IMR-90 (cell line): ENCODE measurements at regions not wholly inside any gene's neighbourhood (a gene's known extent, or its start where the extent isn't known, plus 50 kb on each side); places are given as distances from the start of the nearest gene placed in this dataset.

ENCODE experiments used
- CTCF ChIP-seq: conservative IDR thresholded peaks from 2 replicates; pipeline ENCODE4 v1.5.1; 2012; ENCODE audit warnings: mild to moderate bottlenecking, low read depth, low read length, improper control_type of control experiment
- MXI1 ChIP-seq: IDR thresholded peaks from 2 replicates; pipeline ENCODE4 v1.6.1; 2012; ENCODE audit warnings: low read depth, mild to moderate bottlenecking, low read length, moderate library complexity, borderline replicate concordance
- NFE2L2 ChIP-seq: fragments of 150-350 bp; IDR thresholded peaks from 2 replicates; pipeline ENCODE4 v1.6.1; 2016; ENCODE audit warnings: low read depth, mild to moderate bottlenecking, low read length
- POLR2A ChIP-seq: IDR thresholded peaks from 2 replicates; pipeline ENCODE4 v1.6.1; 2012; ENCODE audit warnings: mild to moderate bottlenecking, low read depth, low read length
- RAD21 ChIP-seq: IDR thresholded peaks from 2 replicates; pipeline ENCODE4 v1.6.1; 2012; ENCODE audit warnings: low read length, improper control_type of control experiment
- RCOR1 ChIP-seq: IDR thresholded peaks from 2 replicates; pipeline ENCODE4 v1.6.1; 2012; ENCODE audit warnings: mild to moderate bottlenecking, low read length, improper control_type of control experiment; ENCODE audit not compliant: insufficient replicate concordance
- SMC3 ChIP-seq: fragments of 150-350 bp; IDR thresholded peaks from 2 replicates; pipeline ENCODE4 v1.6.1; 2016; ENCODE audit warnings: low read depth, mild to moderate bottlenecking, antibody characterized with exemption, low read length, moderate library complexity

DNA sequence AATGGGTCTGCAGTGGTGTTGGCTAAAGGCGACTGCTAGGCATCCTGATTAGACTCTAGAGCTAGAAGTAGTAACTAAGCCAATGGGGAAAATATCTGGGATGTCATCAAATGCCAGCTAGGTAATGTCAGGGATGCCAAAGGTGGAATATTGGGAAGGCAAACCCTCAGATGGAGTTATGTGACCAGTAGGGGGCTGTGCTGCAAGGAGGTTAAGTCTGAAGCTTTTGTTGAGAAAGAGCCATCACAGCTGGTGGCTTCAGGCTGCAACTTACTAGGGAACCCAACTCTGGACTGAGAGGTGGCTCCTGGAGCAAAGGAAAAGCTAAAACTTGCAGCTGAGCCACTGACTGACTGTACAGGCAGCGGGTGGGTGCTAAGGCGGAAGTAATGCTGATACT, 576.9 kb upstream of the GHITM start:
- no peak for TF ChIP-seq RCOR1
- no peak for TF ChIP-seq CTCF
- TF ChIP-seq SMC3, result no peak
- no peak for TF ChIP-seq NFE2L2
- TF ChIP-seq RAD21, result no peak
- no peak for TF ChIP-seq MXI1
- TF ChIP-seq POLR2A, result no peak
